ENCODE measurements at regions not wholly inside any gene's neighbourhood (a gene's known extent, or its start where the extent isn't known, plus 50 kb on each side); places are given as distances from the start of the nearest gene placed in this dataset.

- no peak overlapping the region for H3K9ac ChIP-seq
- TF ChIP-seq, protein P1, sequence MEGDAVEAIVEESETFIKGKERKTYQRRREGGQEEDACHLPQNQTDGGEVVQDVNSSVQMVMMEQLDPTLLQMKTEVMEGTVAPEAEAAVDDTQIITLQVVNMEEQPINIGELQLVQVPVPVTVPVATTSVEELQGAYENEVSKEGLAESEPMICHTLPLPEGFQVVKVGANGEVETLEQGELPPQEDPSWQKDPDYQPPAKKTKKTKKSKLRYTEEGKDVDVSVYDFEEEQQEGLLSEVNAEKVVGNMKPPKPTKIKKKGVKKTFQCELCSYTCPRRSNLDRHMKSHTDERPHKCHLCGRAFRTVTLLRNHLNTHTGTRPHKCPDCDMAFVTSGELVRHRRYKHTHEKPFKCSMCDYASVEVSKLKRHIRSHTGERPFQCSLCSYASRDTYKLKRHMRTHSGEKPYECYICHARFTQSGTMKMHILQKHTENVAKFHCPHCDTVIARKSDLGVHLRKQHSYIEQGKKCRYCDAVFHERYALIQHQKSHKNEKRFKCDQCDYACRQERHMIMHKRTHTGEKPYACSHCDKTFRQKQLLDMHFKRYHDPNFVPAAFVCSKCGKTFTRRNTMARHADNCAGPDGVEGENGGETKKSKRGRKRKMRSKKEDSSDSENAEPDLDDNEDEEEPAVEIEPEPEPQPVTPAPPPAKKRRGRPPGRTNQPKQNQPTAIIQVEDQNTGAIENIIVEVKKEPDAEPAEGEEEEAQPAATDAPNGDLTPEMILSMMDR (conservative IDR thresholded peaks at IDR 0.05; ENCODE audit: low read depth, low read length), result no peak
- H3K36me3 ChIP-seq (ENCODE audit: insufficient read depth), result no peaks in the 10 kb centered on the region
- no peak overlapping the region for H3K4me2 ChIP-seq
- H3K4me3 ChIP-seq (IDR thresholded peaks at IDR 0.05; ENCODE audit: insufficient read depth, low read depth, low read length), result no peak overlapping the region
- H2AFZ ChIP-seq (ENCODE audit: low read depth), result no peak overlapping the region
- no peak overlapping the region for H3K27ac ChIP-seq
- H3K27me3 ChIP-seq (ENCODE audit: insufficient read depth, low read depth), result no peaks in the 10 kb centered on the region
- H3K79me2 ChIP-seq (ENCODE audit: insufficient read depth, low read depth), result no peaks in the 10 kb centered on the region
- no peaks in the 10 kb centered on the region for H4K20me1 ChIP-seq (ENCODE audit: insufficient read depth)
- no peaks in the 10 kb centered on the region for H3K4me1 ChIP-seq (ENCODE audit: low read depth, poor library complexity, severe bottlenecking)
These were observed 165.0 kb downstream of the ANKRD30B start for GRCh38 chr18:14912967-14913366.

DNA sequence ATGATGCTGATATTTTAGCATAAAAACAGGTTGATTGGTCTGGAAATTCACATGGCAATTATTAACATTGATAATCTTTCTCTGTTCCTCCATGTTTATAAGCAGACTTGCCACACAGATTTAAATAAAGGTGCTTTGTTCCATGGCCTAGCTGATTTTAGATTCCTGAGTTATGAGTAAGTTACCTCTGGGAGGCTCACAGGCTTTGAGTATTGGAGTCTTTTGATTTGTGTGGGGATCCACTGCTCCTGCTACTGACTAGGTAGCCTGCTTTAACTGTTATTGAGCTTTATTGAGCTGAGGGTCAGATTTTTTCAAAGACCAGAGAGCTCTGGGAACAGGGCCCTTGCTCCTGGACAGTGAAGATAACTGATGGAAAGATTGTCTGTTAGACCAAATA lies 166.1 kb downstream of the ANKRD30B start:
- TF ChIP-seq, protein P1 (conservative IDR thresholded peaks at IDR 0.05; ENCODE audit: low read depth, low read length), result no peak
- Histone ChIP-seq H3K27ac (no peak overlapping the region), H3K9ac (no peak overlapping the region), H3K79me2 (ENCODE audit: insufficient read depth, low read depth) (no peaks in the 10 kb centered on the region), H3K4me3 (IDR thresholded peaks at IDR 0.05; ENCODE audit: insufficient read depth, low read depth, low read length) (no peak overlapping the region), H3K36me3 (ENCODE audit: insufficient read depth) (no peaks in the 10 kb centered on the region), H3K4me1 (ENCODE audit: low read depth, poor library complexity, severe bottlenecking) (no peaks in the 10 kb centered on the region), H2AFZ (ENCODE audit: low read depth) (no peak overlapping the region), H3K4me2 (no peak overlapping the region), H4K20me1 (ENCODE audit: insufficient read depth) (no peaks in the 10 kb centered on the region), H3K27me3 (ENCODE audit: insufficient read depth, low read depth) (no peaks in the 10 kb centered on the region)

DNA sequence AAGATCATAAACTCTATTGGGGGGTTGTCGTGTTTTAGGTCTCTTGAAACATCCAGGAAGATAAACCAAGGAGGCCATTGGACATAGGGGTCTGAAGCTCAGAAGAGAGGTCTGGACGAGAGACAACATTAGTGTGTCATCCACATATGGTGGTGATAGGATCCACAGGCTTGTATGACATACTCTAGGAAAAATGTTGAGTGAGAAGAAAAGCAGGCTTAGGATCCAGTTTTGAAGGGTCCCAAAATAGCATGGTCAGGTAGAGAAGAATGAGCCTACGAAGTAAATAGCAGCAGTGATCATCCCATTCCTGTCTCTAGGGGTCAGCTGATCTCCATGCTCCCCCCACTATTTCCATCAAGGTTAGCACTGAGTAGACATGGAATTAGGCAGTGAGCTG lies 166.8 kb downstream of the ANKRD30B start:
- TF ChIP-seq, protein P1 (conservative IDR thresholded peaks at IDR 0.05; ENCODE audit: low read depth, low read length), result no peak
- Histone ChIP-seq H3K9ac (no peak overlapping the region), H3K4me2 (no peak overlapping the region), H3K4me3 (IDR thresholded peaks at IDR 0.05; ENCODE audit: insufficient read depth, low read depth, low read length) (no peak overlapping the region), H3K27ac (no peak overlapping the region), H3K79me2 (ENCODE audit: insufficient read depth, low read depth) (no peaks in the 10 kb centered on the region), H3K4me1 (ENCODE audit: low read depth, poor library complexity, severe bottlenecking) (no peaks in the 10 kb centered on the region), H4K20me1 (ENCODE audit: insufficient read depth) (no peaks in the 10 kb centered on the region), H2AFZ (ENCODE audit: low read depth) (no peak overlapping the region), H3K27me3 (ENCODE audit: insufficient read depth, low read depth) (no peaks in the 10 kb centered on the region), H3K36me3 (ENCODE audit: insufficient read depth) (no peaks in the 10 kb centered on the region)

DNA sequence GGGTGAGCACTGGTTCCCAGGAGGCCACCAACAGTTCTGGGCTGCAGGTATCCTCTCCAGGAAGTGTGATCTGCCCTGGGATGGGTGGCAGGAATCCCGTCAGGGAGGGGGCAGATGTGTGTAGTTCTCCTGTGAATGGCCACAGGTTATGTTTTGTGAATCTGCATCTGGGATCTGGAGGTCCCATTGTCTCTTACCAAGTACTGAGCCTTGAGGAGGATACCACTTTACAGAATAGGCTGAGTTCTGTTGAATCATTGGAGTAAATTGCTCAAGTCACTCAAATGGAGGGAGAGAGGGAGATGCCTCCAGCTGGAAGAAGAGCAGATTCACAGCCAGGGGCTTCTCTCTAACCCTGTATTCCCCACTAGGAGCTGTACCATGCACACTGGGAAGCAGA lies 168.2 kb downstream of the ANKRD30B start:
- H3K4me3 ChIP-seq (IDR thresholded peaks at IDR 0.05; ENCODE audit: insufficient read depth, low read depth, low read length), result no peak overlapping the region
- no peaks in the 10 kb centered on the region for H3K27me3 ChIP-seq (ENCODE audit: insufficient read depth, low read depth)
- H2AFZ ChIP-seq (ENCODE audit: low read depth), result no peak overlapping the region
- no peaks in the 10 kb centered on the region for H3K79me2 ChIP-seq (ENCODE audit: insufficient read depth, low read depth)
- H3K4me1 ChIP-seq (ENCODE audit: low read depth, poor library complexity, severe bottlenecking), result no peaks in the 10 kb centered on the region
- no peaks in the 10 kb centered on the region for H3K36me3 ChIP-seq (ENCODE audit: insufficient read depth)
- TF ChIP-seq, protein P1 (conservative IDR thresholded peaks at IDR 0.05; ENCODE audit: low read depth, low read length), result no peak
- H3K4me2 ChIP-seq, result no peak overlapping the region
- no peaks in the 10 kb centered on the region for H4K20me1 ChIP-seq (ENCODE audit: insufficient read depth)
- H3K9ac ChIP-seq, result no peak overlapping the region
- H3K27ac ChIP-seq, result no peak overlapping the region

Data from KMS-11 (cell line).